K562 (cell line): ENCODE measurements at regions not wholly inside any gene's neighbourhood (a gene's known extent, or its start where the extent isn't known, plus 50 kb on each side); places are given as distances from the start of the nearest gene placed in this dataset.

Experiments
- ATAC-seq: fragments of 200-7000 bp; cut with Tn5 transposase; 3 replicates; pipeline ENCODE4 v1.9.1; 2020; ENCODE audit warnings: moderate library complexity
- BruUV-seq: library from RNA; stranded (reverse); fragments of 400-500 nt; replicated peaks from 2 replicates; lab custom pipeline; 2021; lab: Mats Ljungman, UMichigan
- CTCF ChIA-PET: fragments of 300-600 bp; formaldehyde crosslinking; extraction: SDS; loops from one replicate; lab custom pipeline; 2021; ENCODE audit warnings: low intra/inter-chr PET ratio; lab: Yijun Ruan, JAX
- POLR2A ChIA-PET: fragments of 300-600, 350-650 bp; sonication (Branson Sonifier 250); formaldehyde crosslinking; extraction: SDS; loops from one replicate; lab custom pipeline; 2021; ENCODE audit warnings: antibody characterized with exemption, inconsistent platforms; lab: Yijun Ruan, JAX
- DNase-seq, 4 experiments: peaks; one replicate each; pipeline versions ENCODE4 v3.0.0 to v3.0.0-alpha.2; 2011 to 2018; ENCODE audit warnings: low spot score in 3 of 4, mixed read lengths in 3 of 4; ENCODE audit errors: extremely low read depth in 1 of 4
- FAIRE-seq: peaks from 2 replicates; lab custom pipeline; 2011; peaks lifted over from hg19 to GRCh38; lab: Jason Lieb, UNC
- H2AFZ ChIP-seq: 2 replicates; pipeline ENCODE4 v1.6.0; 2011; ENCODE audit warnings: low read depth, low read length, control low read depth, inconsistent platforms
- H3K27ac ChIP-seq: fragments of 200-600 bp; 3 replicates; pipeline ENCODE4 v1.8.0; 2011; ENCODE audit warnings: low read depth, mild to moderate bottlenecking, control low read depth, inconsistent platforms, low read length, moderate library complexity, mixed read lengths; ENCODE audit errors: extremely low read depth
- H3K27me3 ChIP-seq, 2 experiments: fragments of 300-600 bp in 1 of 2; 2 replicates in 1 of 2; 3 replicates in 1 of 2; pipeline versions ENCODE4 v1.6.0 to v1.8.0; 2011; ENCODE audit warnings: inconsistent platforms in 2 of 2, low read length in 2 of 2, mild to moderate bottlenecking in 1 of 2, mixed read lengths in 1 of 2, moderate library complexity in 1 of 2; ENCODE audit not compliant: control insufficient read depth in 2 of 2, insufficient read depth in 2 of 2
- H3K36me3 ChIP-seq: fragments of 300-600 bp; 3 replicates; pipeline ENCODE4 v1.8.0; 2011; ENCODE audit warnings: mild to moderate bottlenecking, low read length, inconsistent platforms; ENCODE audit not compliant: control insufficient read depth, insufficient read depth
- H3K4me1 ChIP-seq, 2 experiments: fragments of 200-600 bp in 1 of 2; replicated peaks in 1 of 2; 2 replicates in 1 of 2; 3 replicates in 1 of 2; pipeline versions ENCODE4 v1.5.1 to v1.8.0; 2011; ENCODE audit warnings: inconsistent platforms in 2 of 2, low read length in 2 of 2, mild to moderate bottlenecking in 1 of 2, mixed read lengths in 1 of 2, moderate library complexity in 1 of 2; ENCODE audit not compliant: control insufficient read depth in 2 of 2, insufficient read depth in 2 of 2
- H3K4me2 ChIP-seq: 2 replicates; pipeline ENCODE4 v1.6.1; 2011; ENCODE audit warnings: low read length, control low read depth, inconsistent platforms, mixed read lengths; ENCODE audit not compliant: insufficient read depth
- H3K4me3 ChIP-seq: fragments of 200-600 bp; sonication (generic), shearing (Covaris generic); 2 replicates; pipeline ENCODE4 v1.5.1; 2016; ENCODE audit warnings: control low read depth, inconsistent platforms
- H3K79me2 ChIP-seq: fragments of 200-600 bp; 3 replicates; pipeline ENCODE4 v1.8.0; 2011; ENCODE audit warnings: low read length, inconsistent platforms; ENCODE audit not compliant: control insufficient read depth, insufficient read depth
- H3K9ac ChIP-seq, 2 experiments: 2 replicates each; pipeline versions ENCODE4 v1.6.0 to v1.6.1; 2011; ENCODE audit warnings: low read depth in 2 of 2, low read length in 2 of 2, control low read depth in 1 of 2, inconsistent platforms in 1 of 2, mild to moderate bottlenecking in 1 of 2, mixed read lengths in 1 of 2; ENCODE audit not compliant: insufficient read depth in 1 of 2
- H3K9me1 ChIP-seq: one replicate; pipeline ENCODE4 v1.6.0; 2011; ENCODE audit warnings: inconsistent platforms, mild to moderate bottlenecking, low read length, moderate library complexity; ENCODE audit not compliant: control insufficient read depth, insufficient read depth
- H3K9me3 ChIP-seq: replicated peaks from 2 replicates; pipeline ENCODE4 v1.5.1; 2011; ENCODE audit warnings: low read depth, low read length, inconsistent platforms; ENCODE audit not compliant: control insufficient read depth, insufficient read depth
- H4K20me1 ChIP-seq: replicated peaks from 2 replicates; pipeline ENCODE4 v1.6.1; 2011; ENCODE audit warnings: low read length, inconsistent platforms, mixed read lengths; ENCODE audit not compliant: control insufficient read depth, insufficient read depth
- COPS2 ChIP-seq: fragments of 450-650 bp; conservative IDR thresholded peaks from 2 replicates; pipeline ENCODE4 v1.6.1; 2016; ENCODE audit warnings: mild to moderate bottlenecking, moderate library complexity
- HNRNPUL1 ChIP-seq: fragments of 200-400 bp; formaldehyde crosslinking; IDR thresholded peaks from 2 replicates; pipeline ENCODE4 v1.6.1; 2017; ENCODE audit warnings: low read length
- NR2F6 ChIP-seq: fragments of 450-650 bp; formaldehyde crosslinking; IDR thresholded peaks from 2 replicates; pipeline ENCODE4 v1.4.0; 2020; ENCODE audit warnings: mild to moderate bottlenecking
- PHF8 ChIP-seq: fragments of 200-600 bp; sonication (generic); IDR thresholded peaks from 2 replicates; pipeline ENCODE4 v1.6.1; 2012; ENCODE audit warnings: mixed run types, mild to moderate bottlenecking, inconsistent platforms, low read length, moderate library complexity, borderline replicate concordance
- SAFB ChIP-seq: fragments of 200-400 bp; formaldehyde crosslinking; IDR thresholded peaks from 2 replicates; pipeline ENCODE4 v1.6.1; 2017; ENCODE audit warnings: low read depth, low read length, borderline replicate concordance
- TRIM24 ChIP-seq, 2 experiments: fragments of 450-650 bp; IDR thresholded peaks; 2 replicates each; pipeline ENCODE4 v1.6.1; 2016
- YY1 ChIP-seq, 3 experiments: IDR thresholded peaks; 2 replicates each; pipeline ENCODE4 v1.6.1; 2011; ENCODE audit warnings: low read length in 2 of 3, mild to moderate bottlenecking in 2 of 3, moderate library complexity in 2 of 3, borderline replicate concordance in 1 of 3, control low read depth in 1 of 3, low read depth in 1 of 3; ENCODE audit not compliant: insufficient read depth in 3 of 3, insufficient replicate concordance in 2 of 3, control insufficient read depth in 1 of 3, insufficient read length in 1 of 3; ENCODE audit errors: extremely low read depth in 1 of 3
- ZNF146 ChIP-seq: IDR thresholded peaks from one replicate; pipeline ENCODE4 v1.6.1; 2018; ENCODE audit warnings: missing compliant biosample characterization; ENCODE audit not compliant: unreplicated experiment
- ZNF217 ChIP-seq: sonication (generic); formaldehyde crosslinking; IDR thresholded peaks from 2 replicates; pipeline ENCODE4 v1.8.0; 2022; ENCODE audit warnings: mild to moderate bottlenecking, missing genetic modification reagents
- ZNF263 ChIP-seq: sonication (generic); formaldehyde crosslinking; IDR thresholded peaks from 2 replicates; pipeline ENCODE4 v1.8.0; 2022; ENCODE audit warnings: mild to moderate bottlenecking, missing genetic modification reagents, borderline replicate concordance
- ZNF408 ChIP-seq: fragments of 250-450 bp; sonication (Bioruptor Pico); IDR thresholded peaks from 2 replicates; pipeline ENCODE4 v1.4.0; 2020; ENCODE audit warnings: low read depth, mild to moderate bottlenecking, moderate library complexity
- ZNF668 ChIP-seq: fragments of 250-450 bp; sonication (Bioruptor Pico); IDR thresholded peaks from 2 replicates; pipeline ENCODE4 v1.8.0; 2022; ENCODE audit warnings: mild to moderate bottlenecking, inconsistent platforms
- ZNF77 ChIP-seq: fragments of 250-450 bp; sonication (Bioruptor Pico); IDR thresholded peaks from 2 replicates; pipeline ENCODE4 v1.5.0; 2020
- WGBS: fragments of 100-300 bp; shearing (Covaris generic); methylation state at CpG from one replicate; pipeline ENCODE4 v1.1.6; 2016; ENCODE audit warnings: low coverage, mixed read lengths; ENCODE audit not compliant: insufficient coverage; ENCODE audit errors: missing lambda C conversion rate; 5-methylcytosine and 5-hydroxymethylcytosine counted together
- in situ Hi-C: fragments of 300-500 bp; cut with MboI; formaldehyde crosslinking; loops from 4 replicates; pipeline ENCODE4 v1.15.0; 2018; ENCODE audit warnings: inconsistent platforms, mixed read lengths
- intact Hi-C: fragments of 100-400 bp; cut with micrococcal nuclease; formaldehyde crosslinking; loops from 2 replicates; pipeline ENCODE4 v1.14.2; 2022
- TF ChIP-seq, protein P1 (sequence below): IDR thresholded peaks from 2 replicates; pipeline ENCODE4 v1.6.1; 2011; ENCODE audit not compliant: insufficient read length; ENCODE audit errors: extremely low read depth
- TF ChIP-seq, protein P2 (sequence below): sonication (generic); formaldehyde crosslinking; IDR thresholded peaks from 2 replicates; pipeline ENCODE4 v1.8.0; 2022; ENCODE audit warnings: missing genetic modification reagents, mild to moderate bottlenecking, borderline replicate concordance

DNA sequence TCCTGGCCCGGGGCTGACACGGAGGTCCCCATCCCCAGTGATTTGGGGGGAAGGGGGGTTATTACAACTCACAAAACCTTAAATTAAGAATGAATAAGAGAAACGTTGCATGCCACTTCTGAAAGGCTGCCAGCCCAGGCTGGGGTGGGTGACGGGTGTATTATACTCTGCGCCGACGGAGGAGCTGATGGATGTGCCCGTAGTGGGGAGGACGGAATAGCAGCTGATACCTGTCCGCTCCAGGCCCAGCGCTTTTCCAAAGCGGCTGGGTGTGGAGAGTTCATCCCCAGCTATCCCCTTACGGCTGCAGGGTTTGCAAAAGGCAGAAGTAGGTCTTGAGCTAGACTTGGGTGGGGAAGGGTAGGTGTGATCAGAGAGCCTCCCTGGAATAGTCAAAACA lies 63.8 kb upstream of the CASZ1 start:
- no peak for DNase-seq
- H3K9me3 ChIP-seq: no peaks in the 10 kb centered on the region
- in situ Hi-C loops: loop anchor here (10.0 kb wide), 1 partner anchor 265 kb away; no protein-coding TSS in a partner anchor
- TF ChIP-seq ZNF263 (CRISPR knock-in tag): 0 out of 2 replicates have a peak, but pooled peaks have one; percentile 31
- no peak for TF ChIP-seq TRIM24 (IDR thresholded peaks at IDR 0.05)
- TF ChIP-seq HNRNPUL1: no peak
- TF ChIP-seq, all 486 proteins: peak for 1
- H3K27me3 ChIP-seq: peaks cover 48 to 76% of the 10 kb centered on the region in 2 experiments
- intact Hi-C loops: loop anchor here (10.0 kb wide), 1 partner anchor 165 kb away; no protein-coding TSS in a partner anchor
- FAIRE-seq (no peak), ATAC-seq (no peak)
- no peak overlapping the region for H2AFZ ChIP-seq
- H3K4me3 ChIP-seq: no peak overlapping the region
- H3K27ac ChIP-seq: no peak overlapping the region
- H3K9me1 ChIP-seq: no peaks in the 10 kb centered on the region
- POLR2A ChIA-PET: interaction anchor here (0.7 to 1.0 kb wide), 3 partner anchors 9 to 89 kb away, joined by 3 to 4 read pairs (median 3); no protein-coding TSS in a partner anchor
- H3K4me2 ChIP-seq: no peak overlapping the region
- no peak overlapping the region for H3K9ac ChIP-seq
- H4K20me1 ChIP-seq: peaks cover 10% of the 10 kb centered on the region; the same call in 1 of the 2 replicates
- CTCF ChIA-PET: no interaction called here
- WGBS: 5% methylated on average over 13 of the region's 13 CpGs
- BruUV-seq: no TSS peak
- H3K4me1 ChIP-seq: peaks cover 0 to 5% of the 10 kb centered on the region in 2 experiments; a peak in 1 of 5 replicates
- no peaks in the 10 kb centered on the region for H3K36me3 ChIP-seq
- H3K79me2 ChIP-seq: no peaks in the 10 kb centered on the region

DNA sequence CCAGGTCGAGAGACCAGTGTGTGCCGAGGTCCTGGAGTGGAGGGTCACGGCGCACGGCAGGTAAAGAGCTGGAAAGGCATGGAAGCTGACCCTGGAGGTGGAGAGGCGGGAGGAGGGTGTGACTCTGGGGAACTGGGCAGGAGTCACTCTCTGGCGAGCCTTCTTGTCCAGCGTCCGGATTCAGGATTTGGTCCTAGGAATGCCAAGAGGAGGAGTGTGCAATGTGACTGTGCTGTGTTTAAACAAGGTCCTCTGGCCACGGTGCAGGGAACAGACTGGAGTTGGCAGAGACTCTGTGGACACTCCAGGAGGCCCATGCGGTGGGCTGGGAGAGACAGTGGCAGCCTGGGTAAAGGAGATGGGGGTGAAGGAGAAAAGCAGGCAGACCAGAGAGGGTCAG lies 64.2 kb upstream of the CASZ1 start:
- peaks cover 0 to 5% of the 10 kb centered on the region in 2 experiments; a peak in 1 of 5 replicates for H3K4me1 ChIP-seq
- 1% methylated on average over 11 of the region's 11 CpGs for WGBS
- H3K79me2 ChIP-seq: no peaks in the 10 kb centered on the region
- BruUV-seq: no TSS peak
- in situ Hi-C loops: loop anchor here (10.0 kb wide), 1 partner anchor 266 kb away; no protein-coding TSS in a partner anchor
- no peak overlapping the region for H3K4me2 ChIP-seq
- H3K9me1 ChIP-seq: no peaks in the 10 kb centered on the region
- H3K9ac ChIP-seq: no peak overlapping the region
- no peak overlapping the region for H2AFZ ChIP-seq
- no peak for FAIRE-seq
- ChIA-PET POLR2A (interaction anchor here (0.6 to 1.1 kb wide), 5 partner anchors 9 to 334 kb away, joined by 3 to 4 read pairs (median 3); no protein-coding TSS in a partner anchor), CTCF (no interaction called here)
- H4K20me1 ChIP-seq: peaks cover 10% of the 10 kb centered on the region; the same call in 1 of the 2 replicates
- no peak for DNase-seq
- peaks cover 49 to 76% of the 10 kb centered on the region in 2 experiments for H3K27me3 ChIP-seq
- no peaks in the 10 kb centered on the region for H3K9me3 ChIP-seq
- no peaks in the 10 kb centered on the region for H3K36me3 ChIP-seq
- intact Hi-C loops: loop anchor here (10.0 kb wide), 1 partner anchor 166 kb away; no protein-coding TSS in a partner anchor
- ATAC-seq: no peak
- H3K4me3 ChIP-seq: no peak overlapping the region
- no peak overlapping the region for H3K27ac ChIP-seq
- TF ChIP-seq ZNF408 (CRISPR knock-in tag): no peak
- no peak for TF ChIP-seq ZNF217 (CRISPR knock-in tag)
- no peak for TF ChIP-seq NR2F6 (CRISPR knock-in tag)
- TF ChIP-seq, protein P1, sequence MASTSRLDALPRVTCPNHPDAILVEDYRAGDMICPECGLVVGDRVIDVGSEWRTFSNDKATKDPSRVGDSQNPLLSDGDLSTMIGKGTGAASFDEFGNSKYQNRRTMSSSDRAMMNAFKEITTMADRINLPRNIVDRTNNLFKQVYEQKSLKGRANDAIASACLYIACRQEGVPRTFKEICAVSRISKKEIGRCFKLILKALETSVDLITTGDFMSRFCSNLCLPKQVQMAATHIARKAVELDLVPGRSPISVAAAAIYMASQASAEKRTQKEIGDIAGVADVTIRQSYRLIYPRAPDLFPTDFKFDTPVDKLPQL: no peak
- no peak for TF ChIP-seq COPS2
- no peak; the same call in 1 of the 2 replicates for TF ChIP-seq PHF8
- no peak for TF ChIP-seq ZNF146 (CRISPR knock-in tag)
- TF ChIP-seq YY1 (IDR thresholded peaks at IDR 0.05; ENCODE audit: borderline replicate concordance in 1 of 3, control insufficient read depth in 1 of 3, extremely low read depth in 1 of 3, insufficient read depth in 3 of 3, insufficient read length in 1 of 3, insufficient replicate concordance in 2 of 3, low read depth in 1 of 3, low read length in 2 of 3): no peak
- TF ChIP-seq ZNF77 (CRISPR knock-in tag): no peak
- no peak for TF ChIP-seq SAFB
- TF ChIP-seq ZNF668 (CRISPR knock-in tag): no peak
- TF ChIP-seq, protein P2, sequence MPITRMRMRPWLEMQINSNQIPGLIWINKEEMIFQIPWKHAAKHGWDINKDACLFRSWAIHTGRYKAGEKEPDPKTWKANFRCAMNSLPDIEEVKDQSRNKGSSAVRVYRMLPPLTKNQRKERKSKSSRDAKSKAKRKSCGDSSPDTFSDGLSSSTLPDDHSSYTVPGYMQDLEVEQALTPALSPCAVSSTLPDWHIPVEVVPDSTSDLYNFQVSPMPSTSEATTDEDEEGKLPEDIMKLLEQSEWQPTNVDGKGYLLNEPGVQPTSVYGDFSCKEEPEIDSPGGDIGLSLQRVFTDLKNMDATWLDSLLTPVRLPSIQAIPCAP (CRISPR knock-in tag): no peak
